ENCODE measurements at regions not wholly inside any gene's neighbourhood (a gene's known extent, or its start where the extent isn't known, plus 50 kb on each side); places are given as distances from the start of the nearest gene placed in this dataset.
"Not testable (repeated sequence)": the region's sequence is repeated elsewhere in the genome, so short reads cannot be mapped to it uniquely, and the experiment has no call there.

- Histone ChIP-seq H3K4me2 (ENCODE audit: low read length) (no peak overlapping the region), H3K9ac (ENCODE audit: low read length) (no peak overlapping the region), H3F3A (ENCODE audit: insufficient read depth, low read length, poor library complexity, severe bottlenecking) (no peaks in the 10 kb centered on the region), H3K4me3 (ENCODE audit: low read length) (no peak overlapping the region), H3K27ac (ENCODE audit: low read length) (no peak overlapping the region), H4K20me1 (ENCODE audit: insufficient read depth) (no peaks in the 10 kb centered on the region), H3K9me2 (ENCODE audit: insufficient read depth, low read length) (no peaks in the 10 kb centered on the region), H3K27me3 (ENCODE audit: insufficient read depth, low read depth, low read length) (no peaks in the 10 kb centered on the region), H3K79me2 (replicated peaks; ENCODE audit: insufficient read depth, low read length) (no peaks in the 10 kb centered on the region), H3K36me3 (ENCODE audit: insufficient read depth, low read length) (no peaks in the 10 kb centered on the region), H3K9me3 (ENCODE audit: low read length) (no peaks in the 10 kb centered on the region), H2AFZ (ENCODE audit: low read depth, low read length) (no peak overlapping the region)
- TF ChIP-seq REST (IDR thresholded peaks at IDR 0.05; ENCODE audit: borderline replicate concordance) (no peak), EZH2 (IDR thresholded peaks at IDR 0.05; ENCODE audit: borderline replicate concordance, insufficient read depth, low read length, poor library complexity, severe bottlenecking) (no peak), CTCF (IDR thresholded peaks at IDR 0.05; ENCODE audit: poor library complexity, severe bottlenecking) (no peak), TAF1 (IDR thresholded peaks at IDR 0.05; ENCODE audit: low read depth) (no peak), EP300 (conservative IDR thresholded peaks at IDR 0.05; ENCODE audit: poor library complexity, severe bottlenecking) (no peak), MXI1 (conservative IDR thresholded peaks at IDR 0.05; ENCODE audit: poor library complexity, severe bottlenecking) (no peak), SMC3 (conservative IDR thresholded peaks at IDR 0.05; ENCODE audit: poor library complexity) (no peak), RAD21 (conservative IDR thresholded peaks at IDR 0.05) (no peak), POLR2AphosphoS5 (IDR thresholded peaks at IDR 0.05) (no peak)
These were observed 112.8 kb upstream of the DUSP22 start for GRCh38 chr6:179340-179950.

- not testable (repeated sequence) for H4K20me1 ChIP-seq (ENCODE audit: insufficient read depth); H2AFZ ChIP-seq (ENCODE audit: low read depth, low read length); H3K4me2 ChIP-seq (ENCODE audit: low read length); H3K9ac ChIP-seq (ENCODE audit: low read length); H3K79me2 ChIP-seq (replicated peaks; ENCODE audit: insufficient read depth, low read length); H3F3A ChIP-seq (ENCODE audit: insufficient read depth, low read length, poor library complexity, severe bottlenecking); H3K9me3 ChIP-seq (ENCODE audit: low read length); H3K9me2 ChIP-seq (ENCODE audit: insufficient read depth, low read length); H3K36me3 ChIP-seq (ENCODE audit: insufficient read depth, low read length); H3K4me3 ChIP-seq (ENCODE audit: low read length); H3K27me3 ChIP-seq (ENCODE audit: insufficient read depth, low read depth, low read length); H3K27ac ChIP-seq (ENCODE audit: low read length)
These were observed 112.1 kb upstream of the DUSP22 start for GRCh38 chr6:180091-180694.

Measured in neural cell (in vitro differentiated cells).